Common myeloid progenitor, CD34-positive (primary cell): ENCODE measurements at regions not wholly inside any gene's neighbourhood (a gene's known extent, or its start where the extent isn't known, plus 50 kb on each side); places are given as distances from the start of the nearest gene placed in this dataset.

Experiments used
- CTCF ChIA-PET: fragments of 350-600 bp; sonication (Branson Sonifier 250); formaldehyde crosslinking; loops from one replicate; lab custom pipeline; 2021; ENCODE audit warnings: antibody characterized with exemption; lab: Charles Lee
- POLR2A ChIA-PET: fragments of 350-600 bp; sonication (Branson Sonifier 250); formaldehyde crosslinking; loops from one replicate; lab custom pipeline; 2021; ENCODE audit warnings: antibody characterized with exemption; lab: Charles Lee
- DNase-seq, 3 donors: peaks; one replicate each; pipeline versions ENCODE4 v3.0.0 to v3.0.0-alpha.2; 2013
- H3K27ac ChIP-seq, 2 experiments: 1 replicate in 1 of 2; 2 replicates in 1 of 2; pipeline ENCODE4 v1.7.0; 2013; ENCODE audit warnings: inconsistent platforms in 2 of 2, low read length in 2 of 2, mild to moderate bottlenecking in 2 of 2, low read depth in 1 of 2, moderate library complexity in 1 of 2; ENCODE audit not compliant: severe bottlenecking in 2 of 2, insufficient read depth in 1 of 2, poor library complexity in 1 of 2
- H3K27me3 ChIP-seq, 5 experiments: replicated peaks in 2 of 5; 1 replicate in 3 of 5; 2 replicates in 2 of 5; pipeline versions ENCODE4 v1.6.1 to v1.7.0; 2013; ENCODE audit warnings: low read length in 4 of 5, mild to moderate bottlenecking in 2 of 5, moderate library complexity in 2 of 5, inconsistent platforms in 1 of 5; ENCODE audit not compliant: insufficient read depth in 5 of 5, control insufficient read depth in 4 of 5
- H3K36me3 ChIP-seq, 4 experiments: 1 replicate in 2 of 4; 2 replicates in 2 of 4; pipeline versions ENCODE4 v1.6.1 to v1.7.0; 2013; ENCODE audit warnings: low read length in 3 of 4, control low read depth in 1 of 4, mild to moderate bottlenecking in 1 of 4; ENCODE audit not compliant: control insufficient read depth in 4 of 4, insufficient read depth in 4 of 4
- H3K4me1 ChIP-seq, 4 experiments: 1 replicate in 3 of 4; 2 replicates in 1 of 4; pipeline versions ENCODE4 v1.6.1 to v1.7.1; 2013; ENCODE audit warnings: low read length in 3 of 4, mild to moderate bottlenecking in 3 of 4, control low read depth in 1 of 4, inconsistent platforms in 1 of 4, moderate library complexity in 1 of 4; ENCODE audit not compliant: control insufficient read depth in 4 of 4, insufficient read depth in 4 of 4; ENCODE audit errors: control extremely low read depth in 1 of 4
- H3K4me3 ChIP-seq, 7 experiments: 1 replicate in 4 of 7; 2 replicates in 3 of 7; pipeline versions ENCODE4 v1.5.1 to v1.7.0; 2013; ENCODE audit warnings: mild to moderate bottlenecking in 7 of 7, low read length in 6 of 7, moderate library complexity in 6 of 7, inconsistent platforms in 2 of 7, low read depth in 2 of 7, control low read depth in 1 of 7; ENCODE audit not compliant: insufficient read depth in 4 of 7, control insufficient read depth in 1 of 7; ENCODE audit errors: extremely low read depth in 1 of 7
- H3K9me3 ChIP-seq, 5 experiments: 1 replicate in 4 of 5; 2 replicates in 1 of 5; pipeline versions ENCODE4 v1.6.1 to v1.7.1; 2013; ENCODE audit warnings: low read length in 4 of 5, mild to moderate bottlenecking in 2 of 5, inconsistent platforms in 1 of 5, low read depth in 1 of 5, moderate library complexity in 1 of 5; ENCODE audit not compliant: control insufficient read depth in 4 of 5, insufficient read depth in 2 of 5; ENCODE audit errors: control extremely low read depth in 1 of 5
- WGBS: methylation state at CpG from one replicate; pipeline ENCODE4 v1.1.5; 2013; ENCODE audit not compliant: insufficient coverage; 5-methylcytosine and 5-hydroxymethylcytosine counted together

GRCh38 chr22:48643066-48643731 lies 1184.5 kb downstream of the BRD1 start:
- Histone ChIP-seq H3K4me3 (no peak overlapping the region), H3K9me3 (no peaks in the 10 kb centered on the region), H3K4me1 (peaks cover 0 to 10% (median 5%) of the 10 kb centered on the region in 4 experiments), H3K36me3 (no peaks in the 10 kb centered on the region), H3K27me3 (no peaks in the 10 kb centered on the region), H3K27ac (no peak overlapping the region)
- DNase-seq = no peak
- ChIA-PET CTCF (no interaction called here), POLR2A (no interaction called here)
- WGBS = 98% methylated on average over 21 of the region's 23 CpGs

- no peaks in the 10 kb centered on the region for H3K9me3 ChIP-seq
- H3K36me3 ChIP-seq = no peaks in the 10 kb centered on the region
- DNase-seq = no peak
- no peak overlapping the region for H3K27ac ChIP-seq
- WGBS = 100% methylated on average over 4 of the region's 6 CpGs
- POLR2A ChIA-PET = no interaction called here
- CTCF ChIA-PET = no interaction called here
- H3K4me1 ChIP-seq = peaks cover 0 to 10% (median 5%) of the 10 kb centered on the region in 4 experiments
- no peak overlapping the region for H3K4me3 ChIP-seq
- no peaks in the 10 kb centered on the region for H3K27me3 ChIP-seq
These were observed 1185.1 kb downstream of the BRD1 start for GRCh38 chr22:48642550-48642949.

GRCh38 chr22:48641906-48642475 lies 1185.7 kb downstream of the BRD1 start:
- H3K9me3 ChIP-seq = no peaks in the 10 kb centered on the region
- DNase-seq = no peak
- no peaks in the 10 kb centered on the region for H3K36me3 ChIP-seq
- 94% methylated on average over 8 of the region's 14 CpGs for WGBS
- CTCF ChIA-PET = no interaction called here
- no peak overlapping the region for H3K27ac ChIP-seq
- no peaks in the 10 kb centered on the region for H3K27me3 ChIP-seq
- H3K4me3 ChIP-seq = no peak overlapping the region
- POLR2A ChIA-PET = no interaction called here
- peaks cover 0 to 10% (median 5%) of the 10 kb centered on the region in 4 experiments for H3K4me1 ChIP-seq

- H3K36me3 ChIP-seq = no peaks in the 10 kb centered on the region
- no peak overlapping the region for H3K27ac ChIP-seq
- H3K4me3 ChIP-seq = no peak overlapping the region
- ChIA-PET POLR2A (interaction anchor here (0.6 kb wide), 1 partner anchor 547 kb away, joined by 4 read pairs; no protein-coding TSS in a partner anchor), CTCF (no interaction called here)
- 82% methylated on average over 8 of the region's 33 CpGs for WGBS
- peaks cover 0 to 11% (median 5%) of the 10 kb centered on the region in 4 experiments for H3K4me1 ChIP-seq
- H3K9me3 ChIP-seq = no peaks in the 10 kb centered on the region
- no peak for DNase-seq
- no peaks in the 10 kb centered on the region for H3K27me3 ChIP-seq
These were observed 1186.5 kb downstream of the BRD1 start for GRCh38 chr22:48640890-48641841.

- Histone ChIP-seq H3K36me3 (no peaks in the 10 kb centered on the region), H3K27me3 (no peaks in the 10 kb centered on the region), H3K4me3 (no peak overlapping the region), H3K9me3 (no peaks in the 10 kb centered on the region), H3K4me1 (peaks cover 0 to 21% (median 13%) of the 10 kb centered on the region in 4 experiments), H3K27ac (no peak overlapping the region)
- ChIA-PET CTCF (no interaction called here), POLR2A (interaction anchor here (0.6 kb wide), 1 partner anchor 548 kb away, joined by 4 read pairs; no protein-coding TSS in a partner anchor)
- 97% methylated on average over 17 of the region's 26 CpGs for WGBS
- DNase-seq = no peak
These were observed 1187.6 kb downstream of the BRD1 start for GRCh38 chr22:48639896-48640748.

- 90% methylated on average over 18 of the region's 19 CpGs for WGBS
- CTCF ChIA-PET = no interaction called here
- POLR2A ChIA-PET = no interaction called here
- Histone ChIP-seq H3K27me3 (no peaks in the 10 kb centered on the region), H3K27ac (no peak overlapping the region), H3K9me3 (no peaks in the 10 kb centered on the region), H3K36me3 (no peaks in the 10 kb centered on the region), H3K4me3 (no peak overlapping the region), H3K4me1 (peaks cover 0 to 26% (median 14%) of the 10 kb centered on the region in 4 experiments)
- DNase-seq = no peak
These were observed 1188.5 kb downstream of the BRD1 start for GRCh38 chr22:48639021-48639795.
